Activated CD4-positive, alpha-beta T cell treated with anti-CD3 and anti-CD28 coated beads, Interleukin-10, Interleukin-2, amounts not matched to agents 100 ng/mL and 50 ng/mL, durations not matched to agents 16 hours and 8 hours (primary cell): ENCODE measurements at regions not wholly inside any gene's neighbourhood (a gene's known extent, or its start where the extent isn't known, plus 50 kb on each side); places are given as distances from the start of the nearest gene placed in this dataset.
A peak's percentile ranks its signal among the peaks of the same experiment; 100 is the strongest.
"Not testable (repeated sequence)": the region's sequence is repeated elsewhere in the genome, so short reads cannot be mapped to it uniquely, and the experiment has no call there.

Experiments used
- DNase-seq: peaks from one replicate; pipeline ENCODE4 v3.0.0-alpha.2; 2020

- DNase-seq, result no peak
Measured at GRCh38 chr13:23947893-23948292, 50.6 kb upstream of the C1QTNF9B start.

- DNase-seq, result no peak
Measured at GRCh38 chr13:23949200-23949599, 51.9 kb upstream of the C1QTNF9B start.

- DNase-seq, result no peak
Measured at GRCh38 chr13:23949736-23950135, 52.4 kb upstream of the C1QTNF9B start.

- no peak for DNase-seq
Measured at GRCh38 chr13:23950736-23951510, 53.6 kb upstream of the C1QTNF9B start.

- DNase-seq, result no peak
Measured at GRCh38 chr13:23952796-23953195, 55.5 kb upstream of the C1QTNF9B start.

- no peak for DNase-seq
Measured at GRCh38 chr13:23953860-23954512, 56.7 kb upstream of the C1QTNF9B start.

- DNase-seq, result no peak
Measured at GRCh38 chr13:23955064-23955463, 57.8 kb upstream of the C1QTNF9B start.

GRCh38 chr13:23956106-23956505 is 58.8 kb upstream of the C1QTNF9B start:
- peak; percentile 58 for DNase-seq

GRCh38 chr13:23957981-23958380 is 60.7 kb upstream of the C1QTNF9B start:
- DNase-seq, result no peak

- DNase-seq, result no peak
Measured at GRCh38 chr13:23959231-23959862, 62.0 kb upstream of the C1QTNF9B start.

- peak; percentile 54 for DNase-seq
Measured at GRCh38 chr13:23960566-23961156, 63.4 kb upstream of the C1QTNF9B start.

- DNase-seq, result peak; percentile 28
Measured at GRCh38 chr13:23963184-23963931, 66.1 kb upstream of the C1QTNF9B start.

- DNase-seq, result peak; percentile 60
Measured at GRCh38 chr13:23963947-23964346, 66.6 kb upstream of the C1QTNF9B start.

- DNase-seq, result no peak
Measured at GRCh38 chr13:23965346-23965745, 68.0 kb upstream of the C1QTNF9B start.

- no peak for DNase-seq
Measured at GRCh38 chr13:23966221-23966690, 69.0 kb upstream of the C1QTNF9B start.

- DNase-seq, result peak; percentile 78
Measured at GRCh38 chr13:23966691-23967615, 69.7 kb upstream of the C1QTNF9B start.

- not testable (repeated sequence) for DNase-seq
Measured at GRCh38 chr13:23967792-23968191, 70.5 kb upstream of the C1QTNF9B start.

GRCh38 chr13:23969647-23970046 is 72.3 kb upstream of the C1QTNF9B start:
- no peak for DNase-seq

- DNase-seq, result peak; percentile 9
Measured at GRCh38 chr13:23979361-23980159, 82.3 kb upstream of the C1QTNF9B start.

- DNase-seq, result peak; percentile 86
Measured at GRCh38 chr13:23980160-23980551, 82.9 kb upstream of the C1QTNF9B start.

- no peak for DNase-seq
Measured at GRCh38 chr13:23983671-23984070, 86.4 kb upstream of the C1QTNF9B start.
